DMS153 treated with DMSO at 0.1 percent for 48 hours (cell line): ENCODE measurements at regions not wholly inside any gene's neighbourhood (a gene's known extent, or its start where the extent isn't known, plus 50 kb on each side); places are given as distances from the start of the nearest gene placed in this dataset.
A peak's percentile ranks its signal among the peaks of the same experiment; 100 is the strongest.
"Not testable (repeated sequence)": the region's sequence is repeated elsewhere in the genome, so short reads cannot be mapped to it uniquely, and the experiment has no call there.

Source experiments
- DNase-seq: peaks from one replicate; lab custom pipeline; 2025; ENCODE audit not compliant: unreplicated experiment; lab: John Stamatoyannopoulos, UW

DNA sequence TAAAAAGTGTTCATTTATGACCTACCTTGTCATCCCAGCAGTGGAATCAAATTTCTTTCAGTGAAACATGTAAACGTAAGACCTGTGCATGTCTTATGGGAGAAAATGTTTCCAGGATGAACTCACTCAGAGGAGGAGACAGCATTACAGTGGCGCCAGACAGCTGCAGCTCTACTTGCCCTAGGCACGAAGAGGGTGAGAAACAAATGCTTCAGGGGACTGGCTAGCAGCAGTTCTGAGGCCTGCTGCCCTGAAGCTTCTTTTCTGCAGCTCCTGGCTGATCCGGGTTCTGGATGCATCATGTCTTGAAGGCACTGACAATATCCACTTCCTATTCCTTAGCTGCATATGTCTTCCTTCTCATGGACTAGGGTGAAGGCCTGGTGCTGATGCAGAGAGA, 120.2 kb downstream of the QRSL1 start:
- peak; percentile 53 for DNase-seq

DNA sequence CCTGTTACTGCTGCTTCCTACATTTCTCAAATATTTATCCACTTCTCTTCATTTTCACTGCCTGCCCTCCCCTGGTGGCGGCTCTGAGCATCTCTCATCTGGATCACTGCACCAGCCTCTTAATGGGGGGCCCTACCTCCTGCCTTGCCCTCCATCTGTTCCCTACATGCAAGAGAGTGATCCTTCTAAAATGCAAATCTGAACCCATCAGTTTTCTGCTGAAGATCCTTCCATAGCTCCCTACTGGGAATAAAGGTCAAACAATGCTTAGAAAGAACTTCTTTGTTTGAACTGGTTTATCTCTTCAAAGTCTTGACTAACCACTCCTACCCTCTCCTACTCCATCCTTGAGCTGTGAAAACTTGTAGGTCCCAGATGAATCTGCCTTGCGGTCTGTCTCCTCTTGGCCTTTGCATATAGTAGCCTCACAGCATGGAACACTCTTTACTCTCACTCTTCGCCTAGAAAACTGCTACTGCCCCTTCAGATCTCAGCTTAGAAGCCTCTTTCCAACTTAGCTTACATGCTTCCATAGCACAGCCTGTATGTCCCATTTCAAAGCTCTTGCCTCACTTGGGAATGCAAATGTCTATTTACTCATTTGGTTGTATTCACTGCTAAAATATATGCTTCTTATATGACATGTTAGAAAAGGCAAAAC, 119.3 kb downstream of the QRSL1 start:
- DNase-seq, result no peak

DNA sequence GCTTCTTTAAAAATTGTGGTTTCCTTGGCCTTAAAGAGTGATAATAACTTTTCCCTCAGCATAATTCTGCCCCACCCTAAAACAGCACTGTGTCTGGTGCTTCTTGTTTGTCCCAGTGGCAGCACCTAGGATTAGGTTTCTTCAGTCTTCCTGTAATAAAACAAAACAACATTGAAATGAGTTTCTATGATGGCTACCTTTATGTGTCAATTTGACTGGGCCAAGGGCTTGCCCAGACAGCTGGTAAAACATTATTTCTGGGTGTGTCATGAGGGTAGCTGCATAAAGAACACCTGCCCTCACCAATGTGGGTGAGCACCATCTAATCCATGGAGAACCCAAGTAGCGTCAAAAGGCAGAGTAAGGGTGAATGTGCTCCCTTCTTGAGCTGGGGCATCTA, 117.8 kb downstream of the QRSL1 start:
- peak; percentile 75 for DNase-seq

DNA sequence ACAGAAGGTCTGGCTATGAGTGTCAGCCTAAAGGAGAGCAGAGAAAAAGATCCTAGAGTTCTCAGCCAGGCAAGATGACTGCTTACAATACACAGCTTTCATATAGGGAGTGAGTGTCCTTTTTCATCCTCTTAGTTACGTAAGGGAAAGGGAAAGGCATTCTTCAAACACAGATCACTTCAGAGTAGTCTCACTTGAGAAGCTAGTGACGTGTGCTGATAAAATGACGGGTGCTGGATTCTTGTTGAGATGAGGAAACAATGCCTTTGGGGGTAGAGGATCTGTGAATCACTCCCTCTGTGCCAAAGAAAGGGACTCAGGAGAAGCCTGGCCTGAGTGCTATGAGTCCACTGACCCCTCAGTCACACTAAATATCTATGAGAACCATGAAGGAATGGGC, 117.3 kb downstream of the QRSL1 start:
- DNase-seq, result peak; percentile 81

DNA sequence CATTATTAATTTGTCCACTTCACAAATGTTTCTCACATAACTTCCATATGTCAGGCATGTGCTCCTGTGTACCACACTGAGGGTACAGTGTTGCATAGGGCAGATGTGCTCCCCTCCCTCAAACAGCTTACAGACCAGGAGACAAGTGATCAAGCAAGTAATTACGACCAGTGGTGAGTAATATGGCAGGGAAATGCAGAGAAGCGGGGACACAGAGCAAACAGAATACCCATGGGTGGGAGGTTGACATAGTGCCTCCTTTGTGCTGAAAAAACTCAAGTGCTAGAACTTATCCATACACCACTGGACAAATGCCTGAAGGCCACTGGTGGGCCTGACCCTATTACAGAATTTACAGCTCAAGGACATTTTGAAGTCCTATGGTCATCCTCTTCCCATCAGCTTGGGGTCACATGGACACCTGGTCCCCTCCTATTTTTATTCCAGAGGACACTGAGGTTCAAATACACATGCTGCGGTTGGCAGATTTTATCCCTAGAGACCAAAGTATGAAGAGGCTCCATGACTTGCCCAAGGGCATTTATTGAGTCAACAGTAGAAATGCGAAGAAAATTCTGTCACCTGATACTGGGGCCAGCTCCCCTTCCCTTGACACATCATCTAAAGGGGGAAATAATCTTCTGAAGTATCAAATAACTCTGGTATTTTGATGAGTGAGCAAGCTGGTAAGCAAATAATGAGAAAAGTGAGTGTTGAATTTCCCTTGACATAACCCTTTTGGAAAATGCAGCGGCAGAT, 116.6 kb downstream of the QRSL1 start:
- peak; percentile 81 for DNase-seq

DNA sequence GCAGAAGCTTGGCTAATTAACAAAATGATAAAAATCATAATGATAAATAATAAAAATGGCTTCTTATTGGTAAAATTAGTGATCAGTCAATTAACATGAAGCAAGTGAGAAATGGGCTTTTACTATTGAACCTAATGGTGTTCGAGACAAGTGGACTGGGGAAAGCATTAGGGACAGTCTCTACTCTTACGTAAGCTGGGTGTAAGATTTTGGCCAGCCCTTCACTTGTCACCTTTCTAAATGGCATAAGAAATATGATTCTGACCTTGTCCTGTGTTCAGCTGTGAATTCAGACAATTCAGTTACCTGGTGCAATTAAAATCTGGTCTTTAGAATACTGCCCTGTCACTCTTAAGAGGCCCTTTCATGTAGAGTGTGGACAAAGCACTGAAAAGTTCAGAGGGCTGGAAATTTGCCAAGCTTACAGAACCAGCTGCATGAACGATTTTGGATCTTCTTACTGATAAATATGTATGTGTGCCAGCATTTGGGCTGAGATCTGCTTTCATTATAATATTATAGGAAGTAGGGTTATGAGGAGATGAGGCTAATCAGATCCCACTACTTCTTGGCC, 115.9 kb downstream of the QRSL1 start:
- peak; percentile 53 for DNase-seq

DNA sequence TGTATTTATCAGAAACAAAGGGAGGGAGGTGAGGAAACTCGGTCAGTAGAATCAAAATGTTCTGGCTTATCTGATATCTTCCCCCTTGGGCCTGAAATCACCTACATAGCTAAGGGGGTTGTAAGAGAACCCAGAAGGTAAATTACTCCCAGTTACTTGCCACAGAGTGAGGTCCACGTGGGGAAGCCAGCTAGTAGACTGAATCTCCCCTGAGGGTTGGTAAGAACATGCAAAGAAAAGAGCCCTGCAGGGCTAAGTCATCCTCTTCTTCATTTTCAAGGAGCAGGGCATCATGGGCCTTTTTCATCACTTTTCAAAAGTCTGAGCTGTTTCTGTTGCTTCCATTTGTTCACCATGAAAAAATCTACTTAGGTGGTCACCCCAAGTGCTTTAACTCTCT, 115.4 kb downstream of the QRSL1 start:
- DNase-seq, result no peak

DNA sequence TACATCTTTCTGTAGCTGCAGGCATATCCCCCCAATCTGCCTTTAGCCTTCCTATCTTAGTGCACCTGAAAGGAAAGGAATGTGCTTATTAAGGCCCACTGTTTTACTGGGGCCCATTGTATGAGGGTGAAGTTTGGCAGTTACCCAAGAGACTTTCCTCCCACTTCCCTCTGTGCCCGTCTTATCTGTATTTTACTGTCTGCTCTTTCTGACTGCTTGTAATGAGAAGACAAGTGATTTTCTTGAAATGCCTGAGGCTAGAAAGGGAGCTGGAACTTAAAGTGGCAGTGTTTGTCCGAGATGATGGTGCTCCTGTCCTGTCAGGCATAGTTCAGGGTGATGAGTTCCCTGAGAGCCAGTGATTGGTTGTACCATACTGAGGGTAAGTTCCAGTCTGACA, 114.7 kb downstream of the QRSL1 start:
- DNase-seq, result not testable (repeated sequence)

DNA sequence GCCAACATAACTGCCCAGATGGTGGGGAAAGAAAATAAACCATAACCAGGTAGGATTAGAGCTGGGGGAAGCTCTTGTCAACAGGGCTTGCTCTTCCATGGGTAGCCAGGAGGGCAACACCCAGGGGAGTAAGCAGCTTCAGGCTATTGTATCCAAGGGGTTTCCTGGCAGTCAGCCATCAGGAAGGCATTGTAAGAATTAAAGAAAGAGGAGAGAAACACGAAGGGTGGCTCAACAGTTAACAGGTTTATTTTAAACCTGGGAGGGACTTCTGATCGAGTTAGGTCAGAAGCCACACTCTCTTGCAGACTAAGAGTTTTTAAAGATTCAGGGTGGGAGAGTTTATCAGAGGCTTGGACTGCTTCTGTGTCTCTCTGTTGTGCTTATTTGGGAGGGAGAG, 114.2 kb downstream of the QRSL1 start:
- no peak for DNase-seq

DNA sequence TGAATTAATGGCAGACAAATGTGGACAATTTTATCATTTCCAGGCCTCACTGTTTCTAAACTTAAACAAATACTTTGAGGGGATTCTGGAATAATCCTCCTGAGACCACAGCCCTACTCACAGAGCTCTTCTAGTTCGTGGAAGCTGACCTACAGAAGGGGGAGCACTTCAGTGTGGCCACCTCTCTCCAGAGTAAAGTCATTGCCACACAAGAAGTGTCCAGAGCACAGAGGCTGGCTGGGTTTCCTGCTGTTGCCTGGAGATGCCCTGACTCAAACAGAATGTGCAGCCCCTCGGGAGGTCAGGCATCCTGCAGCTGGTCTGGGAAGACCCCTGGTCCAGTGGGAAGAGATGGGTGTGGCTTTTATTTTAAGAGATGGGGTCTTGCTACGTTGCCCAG, 110.9 kb downstream of the QRSL1 start:
- DNase-seq, result no peak

DNA sequence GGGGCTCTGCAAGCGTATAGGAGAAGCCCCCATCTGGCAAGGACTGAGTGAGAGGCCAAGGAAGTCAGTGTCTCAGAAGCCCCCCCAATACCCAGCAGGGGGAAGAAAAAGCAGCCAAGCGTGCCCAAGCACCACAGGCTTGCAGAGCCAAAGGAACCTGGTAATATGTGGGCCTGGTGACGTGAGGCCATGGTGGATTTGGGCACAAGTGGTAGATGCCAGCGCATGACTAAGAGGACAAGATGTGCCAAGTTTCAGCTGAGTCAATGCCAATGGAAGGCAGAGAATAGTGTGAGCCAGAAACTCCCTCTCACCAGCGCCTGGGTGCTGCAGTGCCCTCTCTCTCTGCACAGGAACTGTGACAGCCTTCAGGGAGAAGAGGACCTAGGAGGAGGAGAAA, 110.0 kb downstream of the QRSL1 start:
- DNase-seq, result no peak

DNA sequence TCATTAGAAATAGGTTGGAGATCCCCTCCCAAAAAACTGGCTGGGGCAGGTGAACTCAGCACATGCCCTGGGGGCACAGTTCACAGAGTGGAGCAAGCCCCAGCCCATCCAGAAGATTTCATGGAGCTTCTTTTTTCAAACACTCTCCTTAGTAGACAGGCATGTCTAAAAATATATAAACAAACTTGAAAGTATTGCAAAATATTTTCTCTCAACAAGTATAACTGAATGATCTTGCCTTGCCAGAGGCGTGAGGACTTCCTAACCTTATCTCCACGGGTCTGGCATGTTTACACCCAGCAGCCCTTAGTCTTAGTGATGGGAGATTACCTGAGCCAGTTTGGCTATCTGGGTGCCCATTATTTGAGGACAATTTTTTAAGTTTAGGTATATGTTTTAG, 107.1 kb downstream of the QRSL1 start:
- no peak for DNase-seq

DNA sequence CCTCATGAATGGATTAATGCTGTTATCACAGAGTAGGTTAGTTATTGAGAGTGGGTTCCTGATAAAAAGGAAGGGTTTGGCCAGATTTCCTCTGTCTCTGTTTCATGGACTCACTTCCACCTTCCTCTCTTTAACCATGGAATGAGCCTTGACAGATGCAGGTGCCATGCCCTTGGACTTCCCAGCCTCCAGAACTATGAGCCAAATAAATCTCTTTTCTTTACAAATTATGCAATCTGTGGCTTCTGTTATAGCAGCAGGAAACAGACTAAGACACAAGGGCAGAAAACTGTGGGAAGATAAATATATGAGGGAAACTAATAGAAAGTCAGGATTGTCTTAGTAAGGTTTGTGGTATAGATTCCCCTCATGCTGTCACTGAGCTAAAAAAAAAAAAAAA, 106.5 kb downstream of the QRSL1 start:
- DNase-seq, result no peak

DNA sequence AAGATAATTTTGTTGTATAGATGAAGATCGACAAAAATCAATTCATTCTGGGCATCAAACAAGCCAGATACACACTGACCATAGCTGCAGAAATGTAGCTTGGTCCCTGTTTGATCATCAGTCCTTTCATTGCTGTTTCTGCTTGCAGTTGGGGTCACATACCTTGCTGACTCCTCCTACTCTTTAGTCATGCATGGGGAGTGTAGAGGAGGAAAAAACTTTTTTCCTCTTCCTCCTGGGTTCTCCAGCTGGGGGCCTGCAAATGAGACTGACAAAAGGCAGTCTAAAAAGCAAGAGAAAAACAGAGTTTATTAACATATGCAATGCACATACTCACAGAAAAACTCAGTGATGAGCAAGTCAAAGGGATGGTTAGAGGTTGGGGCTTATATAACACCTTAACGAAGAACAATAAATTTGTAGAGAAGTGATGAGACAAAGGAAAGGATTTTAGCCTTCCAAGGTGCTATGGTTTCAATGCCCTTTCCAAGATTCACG, 105.8 kb downstream of the QRSL1 start:
- DNase-seq, result no peak

DNA sequence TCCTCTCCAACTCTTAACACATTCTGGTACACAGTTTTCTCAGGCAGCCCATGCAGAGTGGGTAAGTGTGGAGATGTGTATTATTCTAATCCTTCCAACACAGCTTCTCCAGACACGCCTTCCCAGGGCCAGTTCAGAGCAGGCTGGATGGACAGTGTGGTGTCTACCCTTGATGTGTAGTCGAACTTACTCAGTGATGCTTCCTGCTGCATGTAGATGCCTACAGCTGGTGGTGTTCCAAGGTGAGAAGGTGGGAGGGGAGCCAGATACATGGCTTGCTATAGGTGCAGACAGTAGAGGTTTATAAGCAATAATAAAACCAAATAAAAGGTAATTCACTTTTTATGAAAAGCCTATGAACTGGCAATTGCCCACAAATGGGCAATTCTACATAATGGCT, 104.0 kb downstream of the QRSL1 start:
- no peak for DNase-seq

DNA sequence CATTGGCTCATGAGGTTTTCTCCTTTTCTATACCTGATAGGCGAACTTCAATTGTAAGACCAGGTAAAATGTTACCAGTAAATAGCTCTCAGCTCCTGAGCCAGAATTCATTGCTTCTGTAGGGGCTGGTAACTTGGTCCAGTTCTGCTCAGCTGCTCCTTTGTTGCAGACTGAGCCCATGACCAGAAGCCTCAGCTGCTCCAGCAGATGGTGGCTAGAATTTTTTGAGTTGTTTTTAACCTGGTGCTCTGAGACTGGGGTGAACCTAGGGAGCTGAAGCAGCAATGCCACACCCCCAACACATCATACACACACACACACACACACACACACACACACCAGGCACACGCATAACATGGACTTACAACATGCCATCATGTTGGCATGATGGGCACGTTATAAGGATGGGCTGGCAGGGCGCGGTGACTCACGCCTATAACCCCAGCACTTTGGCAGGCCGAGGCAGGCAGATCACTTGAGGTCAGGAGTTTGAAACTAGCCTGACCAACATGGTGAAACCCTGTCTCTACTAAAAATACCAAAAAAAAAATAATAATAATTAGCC, 103.1 kb downstream of the QRSL1 start:
- no peak for DNase-seq

DNA sequence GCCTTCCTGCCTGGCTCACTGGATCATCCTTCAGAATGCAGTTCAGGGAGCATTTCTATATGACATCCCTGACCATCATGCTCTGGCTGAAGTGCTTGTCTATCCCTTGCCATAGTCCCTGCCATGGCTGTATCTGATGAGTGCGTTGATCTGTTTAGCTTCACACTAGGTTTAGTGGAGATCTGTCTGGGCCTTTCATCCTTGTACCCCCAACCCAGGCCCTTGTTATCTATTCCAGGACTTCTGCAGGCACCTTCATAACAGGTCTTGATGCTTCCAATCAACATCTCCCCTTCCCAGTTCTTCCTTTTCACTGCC, 102.4 kb downstream of the QRSL1 start:
- no peak for DNase-seq

DNA sequence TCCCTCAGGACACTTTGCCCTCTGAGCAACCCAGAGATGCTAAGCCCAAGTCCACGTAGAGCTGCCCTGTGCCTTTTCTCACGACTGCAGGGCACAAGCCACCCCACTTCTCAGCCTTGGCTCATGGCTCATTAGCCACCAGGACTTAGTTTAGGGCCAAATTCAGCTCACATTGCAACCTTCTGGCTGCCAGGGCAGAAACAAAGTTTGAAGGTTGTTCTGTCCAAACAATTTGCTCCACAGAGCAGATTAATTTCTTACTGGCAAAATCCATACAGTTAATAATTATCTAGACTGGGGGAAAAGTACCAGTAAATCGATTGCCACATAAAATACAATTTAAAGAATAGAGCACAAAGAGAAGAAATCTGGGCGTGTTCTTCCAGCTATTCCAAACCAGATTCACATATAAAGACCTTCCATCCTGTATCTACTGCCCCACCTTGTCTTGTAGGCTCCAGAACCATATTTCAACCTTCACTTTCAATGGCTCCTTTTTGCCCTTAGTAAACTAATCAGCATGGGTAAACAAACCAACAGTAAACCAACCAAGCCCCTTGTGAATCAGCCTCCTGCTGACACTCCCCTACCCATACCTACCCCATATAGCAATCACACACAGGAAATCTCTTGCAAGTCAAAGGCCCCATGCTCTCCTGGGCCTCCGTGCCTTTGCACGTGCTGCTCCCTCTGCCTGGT, 101.9 kb downstream of the QRSL1 start:
- no peak for DNase-seq

DNA sequence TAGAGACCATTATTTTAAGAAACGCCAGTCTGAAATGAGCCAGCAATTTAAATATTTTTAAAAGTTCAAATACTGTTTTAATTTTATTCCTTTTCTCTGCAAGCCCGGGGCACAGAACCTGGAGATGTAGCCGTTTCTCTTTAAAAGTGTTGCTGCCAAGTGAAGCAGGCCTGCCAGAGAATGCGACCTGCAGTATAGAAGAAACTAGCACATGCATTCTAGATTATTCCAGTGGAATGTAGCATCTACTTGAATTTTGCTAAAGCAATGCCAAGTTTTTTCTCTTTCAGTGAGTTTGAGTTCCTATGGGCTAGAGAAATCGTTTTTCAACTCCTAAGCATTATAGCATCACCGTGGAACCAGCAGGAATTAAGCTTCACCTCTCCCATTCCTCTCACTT, 101.3 kb downstream of the QRSL1 start:
- no peak for DNase-seq

DNA sequence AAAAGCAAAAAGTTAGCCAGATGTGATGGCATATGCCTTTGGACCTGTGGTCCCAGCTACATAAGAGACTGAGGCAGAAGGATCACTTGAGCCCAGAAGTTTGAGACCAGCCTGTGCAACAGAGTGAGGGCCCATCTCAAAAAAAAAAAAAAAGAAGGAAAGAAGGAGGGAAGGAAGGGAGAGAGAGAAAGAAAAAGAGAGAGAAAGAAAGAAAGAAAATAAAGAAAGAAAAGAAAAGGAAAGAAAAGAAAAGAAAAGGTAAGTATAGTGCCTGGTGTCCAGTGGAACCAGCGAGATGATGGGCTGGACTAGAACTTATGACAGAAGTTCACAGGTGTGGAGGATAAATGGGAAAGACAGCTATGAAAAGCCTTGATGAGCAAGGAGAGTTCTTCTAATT, 100.9 kb downstream of the QRSL1 start:
- no peak for DNase-seq

DNA sequence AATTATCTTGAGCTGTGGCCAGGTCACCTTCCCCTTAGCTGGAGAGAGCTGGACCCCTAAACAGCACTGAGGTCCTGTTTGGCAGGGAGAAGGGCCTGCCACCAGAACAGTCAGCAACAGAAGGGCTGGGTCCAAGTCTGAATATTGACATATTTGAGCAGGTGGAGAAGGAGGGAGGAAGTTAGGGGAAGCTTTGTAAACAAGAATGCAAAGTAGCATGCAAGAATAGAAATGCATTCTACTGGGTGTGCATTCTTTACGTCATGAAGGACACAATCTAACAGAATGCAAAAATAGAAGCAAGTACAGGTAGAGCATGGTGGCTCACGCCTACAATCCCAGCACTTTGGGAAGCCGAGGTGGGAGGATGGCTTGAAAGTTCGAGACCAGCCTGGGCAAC, 100.5 kb downstream of the QRSL1 start:
- DNase-seq, result no peak
